Loucy (cell line): ENCODE measurements at regions not wholly inside any gene's neighbourhood (a gene's known extent, or its start where the extent isn't known, plus 50 kb on each side); places are given as distances from the start of the nearest gene placed in this dataset.

Source experiments
- CTCF ChIP-seq: fragments of 200-600 bp; sonication (generic); conservative IDR thresholded peaks from 2 replicates; pipeline ENCODE4 v1.5.1; 2014; ENCODE audit warnings: mild to moderate bottlenecking, antibody characterized with exemption, low read length
- EZH2phosphoT487 ChIP-seq: fragments of 200-600 bp; IDR thresholded peaks from 2 replicates; pipeline ENCODE4 v1.6.1; 2018; ENCODE audit warnings: antibody characterized with exemption, mild to moderate bottlenecking, moderate library complexity, borderline replicate concordance

- TF ChIP-seq CTCF (no peak), EZH2phosphoT487 (no peak)
Observed at GRCh38 chr14:24692382-24693352, 58.7 kb upstream of the GZMB start.
